CD4-positive, alpha-beta T cell treated with Interferon alpha-2 for 1 hour (primary cell): ENCODE measurements at regions not wholly inside any gene's neighbourhood (a gene's known extent, or its start where the extent isn't known, plus 50 kb on each side); places are given as distances from the start of the nearest gene placed in this dataset.

Source experiments
- DNase-seq, 2 donors: peaks; one replicate each; pipeline ENCODE4 v3.0.0-alpha.2; 2020 to 2022

GRCh38 chr10:111999915-112000302, 183.7 kb downstream of the GPAM start:
- no peak for DNase-seq

DNA sequence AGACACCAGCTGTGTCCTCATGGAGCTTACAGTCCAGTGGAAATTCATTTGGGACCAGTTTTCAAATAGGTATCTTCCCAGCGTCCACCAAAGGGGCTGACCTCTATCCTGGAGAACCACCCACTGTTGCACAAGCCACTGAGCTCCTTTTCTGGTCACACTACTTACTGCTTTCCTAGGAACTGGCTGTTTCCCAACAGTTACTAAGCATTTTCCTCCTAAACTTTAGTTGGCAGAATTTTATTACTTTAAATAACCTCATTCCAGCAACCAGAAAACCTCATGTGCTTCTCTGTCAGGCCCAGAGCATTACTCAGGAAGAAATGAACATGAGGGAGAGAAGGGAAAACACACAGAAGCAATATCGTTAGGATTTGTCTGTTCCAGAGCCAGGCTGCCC, 183.1 kb downstream of the GPAM start:
- no peak for DNase-seq

GRCh38 chr10:112002206-112002605, 181.4 kb downstream of the GPAM start:
- no peak for DNase-seq

DNA sequence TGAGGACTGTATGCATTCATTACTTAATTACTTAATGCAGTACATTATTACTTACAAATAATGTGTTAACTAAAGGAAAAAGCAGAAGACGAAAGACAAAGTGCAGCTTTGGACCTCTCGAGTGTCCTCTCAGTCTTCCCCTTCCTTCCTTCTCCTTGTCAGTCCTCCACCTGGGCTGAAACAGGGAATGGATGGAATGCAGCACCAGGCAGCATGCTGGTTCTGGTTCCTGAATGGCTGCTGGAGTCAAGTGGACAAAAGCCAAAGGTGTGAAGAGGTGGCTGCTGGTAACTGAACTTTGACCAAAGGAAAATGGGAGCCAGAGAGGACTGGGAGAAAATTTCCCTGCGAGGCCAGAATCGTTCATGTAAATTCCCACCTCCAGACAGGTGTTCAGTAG, 179.5 kb downstream of the GPAM start:
- DNase-seq = no peak

DNA sequence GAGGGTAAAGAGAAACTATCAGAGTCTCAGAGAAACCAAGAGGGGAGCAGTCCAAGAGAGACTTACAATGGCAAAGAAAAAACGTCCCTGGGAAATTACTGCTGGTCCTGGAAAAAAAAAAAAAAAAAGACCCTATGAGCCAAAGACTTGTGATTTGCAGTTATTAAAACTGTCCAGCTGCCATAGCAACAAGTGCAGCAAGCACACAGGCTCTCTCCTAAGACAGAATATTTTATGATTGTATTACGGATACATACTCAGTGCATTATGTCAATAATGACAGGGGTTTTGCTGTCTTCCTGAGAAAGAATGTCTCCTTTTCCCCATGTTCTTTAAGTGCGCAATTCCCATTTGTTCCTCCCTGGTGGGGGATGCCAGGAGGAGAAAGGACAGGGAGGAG, 178.5 kb downstream of the GPAM start:
- no peak for DNase-seq

DNA sequence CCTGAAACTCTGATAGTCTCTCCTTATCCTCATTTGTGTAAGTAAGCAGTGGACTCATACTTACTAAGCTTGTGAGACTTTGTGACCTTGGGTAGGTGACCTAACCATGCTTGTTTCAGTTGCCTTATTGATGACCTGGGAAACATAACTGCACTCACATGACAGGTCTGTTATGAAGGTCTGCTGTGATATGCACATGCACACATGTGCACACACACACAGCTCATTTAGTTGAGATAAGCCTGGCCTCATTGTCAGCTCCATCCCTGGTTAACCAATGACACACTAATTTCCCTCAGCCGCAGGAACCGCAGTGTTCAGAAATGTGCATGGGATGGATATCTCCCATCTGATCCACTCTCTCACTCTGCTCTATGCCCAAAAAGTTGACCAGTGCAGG, 177.2 kb downstream of the GPAM start:
- no peak for DNase-seq

DNA sequence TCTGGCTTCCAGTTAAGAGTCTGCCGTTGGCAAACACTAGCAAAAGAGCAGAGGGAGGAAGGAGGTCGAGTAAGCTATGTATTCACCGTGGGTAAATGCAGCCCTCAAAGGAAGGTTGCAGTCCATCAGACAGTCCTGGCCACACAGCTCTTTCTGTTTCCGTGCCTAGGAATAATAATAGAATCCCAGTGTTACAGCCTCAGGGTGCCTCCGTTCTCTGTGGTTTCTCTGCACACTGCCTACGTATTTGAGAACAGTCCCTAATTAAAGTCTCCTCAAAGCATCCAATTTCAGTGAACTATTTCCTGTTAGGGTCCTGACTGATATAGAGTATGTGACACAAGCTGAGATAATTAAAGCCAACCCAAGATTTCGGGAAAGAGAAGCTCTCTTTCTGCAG, 176.7 kb downstream of the GPAM start:
- no peak for DNase-seq

- DNase-seq = no peak
Measured at GRCh38 chr10:112022196-112022595, 161.4 kb downstream of the GPAM start.

DNA sequence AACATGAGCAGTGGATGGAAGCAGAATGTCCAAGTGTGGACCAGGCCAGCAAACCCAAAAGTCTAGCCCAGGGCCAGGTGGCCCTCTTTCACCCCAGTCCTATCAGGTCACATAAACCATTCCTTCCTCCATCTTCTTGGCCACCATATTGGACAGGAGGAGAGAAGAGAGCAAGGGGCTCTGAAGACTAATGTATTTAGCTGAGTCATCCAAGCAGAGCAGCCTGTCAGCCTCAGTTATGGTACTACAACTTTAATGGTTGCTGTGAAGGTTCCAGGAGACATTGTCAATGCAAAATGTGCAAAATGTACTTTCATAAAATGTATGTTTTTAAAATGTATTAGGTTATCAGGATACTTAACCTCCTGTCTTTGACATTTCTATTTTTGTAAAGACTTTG, 159.5 kb downstream of the GPAM start:
- DNase-seq = no peak

- DNase-seq = no peak
Measured at GRCh38 chr10:112025228-112025627, 158.3 kb downstream of the GPAM start.

- no peak for DNase-seq
Measured at GRCh38 chr10:112026438-112026837, 157.1 kb downstream of the GPAM start.

GRCh38 chr10:112027731-112028280, 155.8 kb downstream of the GPAM start:
- DNase-seq = no peak

DNA sequence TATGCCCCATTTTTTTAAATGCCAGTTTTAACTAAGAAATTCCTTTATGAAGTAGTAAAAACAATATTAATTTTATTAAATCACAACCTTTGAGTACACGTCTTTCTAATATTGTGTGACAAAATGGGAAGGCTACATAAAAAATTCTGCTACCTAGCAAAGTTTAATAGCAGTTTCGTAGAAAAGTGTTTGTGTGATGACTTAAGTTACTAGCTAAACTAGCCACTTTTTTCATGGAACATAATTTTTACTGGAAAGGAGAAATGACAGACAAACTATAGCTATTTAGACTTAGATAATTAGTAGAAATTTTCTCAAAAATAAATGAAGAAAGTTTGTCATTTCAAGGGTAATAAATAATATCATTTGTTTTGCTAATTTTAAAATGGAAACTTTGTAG, 153.1 kb downstream of the GPAM start:
- no peak for DNase-seq

DNA sequence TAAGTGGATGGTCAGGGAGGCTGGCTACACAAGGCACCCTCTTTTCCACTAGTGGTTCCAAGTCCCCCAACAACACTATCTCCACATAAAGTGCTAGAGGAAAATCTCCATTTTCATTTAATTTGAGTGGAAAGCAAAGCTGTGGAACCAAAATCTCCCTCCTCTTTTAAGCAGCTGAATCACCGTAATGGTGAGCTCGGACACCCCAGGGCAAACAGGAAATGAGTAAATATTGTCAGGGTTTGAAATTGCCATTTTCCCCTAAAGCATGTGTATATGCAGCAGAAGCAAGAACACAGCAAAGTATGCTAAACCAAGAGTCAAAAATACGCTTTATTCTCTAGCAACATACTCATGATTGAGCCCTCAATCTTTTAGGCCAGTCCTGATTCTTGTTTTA, 143.7 kb downstream of the GPAM start:
- no peak for DNase-seq

DNA sequence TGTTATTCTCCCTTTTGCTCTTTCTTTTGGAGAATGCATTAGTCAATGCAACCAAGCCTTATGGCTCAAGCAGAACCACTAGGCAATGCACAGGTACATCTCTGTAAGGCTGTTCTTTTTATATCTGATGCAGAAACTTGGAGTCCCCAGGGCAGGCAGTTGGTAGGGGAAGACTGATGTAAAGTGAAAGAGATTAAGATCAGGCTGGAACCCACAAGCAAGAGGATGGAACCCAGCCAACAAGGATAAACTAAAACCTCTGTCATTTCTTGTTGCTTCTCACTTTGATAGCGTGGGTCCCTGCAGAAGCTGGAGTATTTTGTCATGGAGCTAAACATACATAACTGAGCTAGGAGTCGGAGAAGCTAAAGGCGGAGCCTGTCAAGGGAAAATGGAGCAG, 142.9 kb downstream of the GPAM start:
- DNase-seq = no peak

GRCh38 chr10:112045938-112046337, 137.6 kb downstream of the GPAM start:
- no peak for DNase-seq

DNA sequence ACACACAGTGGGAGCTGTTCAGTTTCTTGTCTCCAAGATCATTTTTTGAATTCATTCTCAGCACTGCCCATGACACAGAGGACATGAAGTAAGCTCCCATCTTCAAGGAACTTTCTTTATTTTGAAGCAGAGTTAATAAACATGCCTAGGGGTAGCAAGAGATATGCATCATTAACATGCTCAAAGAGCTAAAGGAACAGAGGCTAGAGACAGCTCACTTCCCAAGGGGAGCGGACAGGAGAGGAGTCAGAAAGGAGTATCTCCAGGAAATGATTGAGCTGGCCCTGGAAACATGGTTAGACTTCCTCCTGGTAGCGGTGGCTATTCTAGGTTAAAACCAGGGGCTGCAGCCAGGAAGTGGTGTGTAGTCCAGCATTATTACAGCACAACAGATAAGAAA, 135.9 kb downstream of the GPAM start:
- no peak for DNase-seq

DNA sequence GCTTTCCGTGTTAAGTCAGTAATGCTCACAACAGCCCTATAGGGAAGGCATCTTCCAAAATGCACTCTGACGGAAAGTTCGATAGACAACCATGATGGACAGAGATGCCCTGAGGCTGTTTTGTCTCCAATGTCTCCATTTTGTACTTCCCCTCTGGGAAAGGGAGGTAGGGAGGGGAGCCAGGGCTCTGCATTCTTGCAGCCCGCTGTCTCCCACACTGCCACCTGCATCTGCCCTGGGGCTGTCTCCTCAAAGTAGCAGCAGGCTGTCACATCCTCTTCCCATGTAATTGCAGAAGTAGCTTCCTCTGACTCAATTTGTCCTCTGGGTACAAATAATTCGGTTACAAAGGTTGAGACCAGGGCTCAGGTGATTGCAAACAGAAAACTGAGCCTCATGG, 131.4 kb downstream of the GPAM start:
- no peak for DNase-seq

DNA sequence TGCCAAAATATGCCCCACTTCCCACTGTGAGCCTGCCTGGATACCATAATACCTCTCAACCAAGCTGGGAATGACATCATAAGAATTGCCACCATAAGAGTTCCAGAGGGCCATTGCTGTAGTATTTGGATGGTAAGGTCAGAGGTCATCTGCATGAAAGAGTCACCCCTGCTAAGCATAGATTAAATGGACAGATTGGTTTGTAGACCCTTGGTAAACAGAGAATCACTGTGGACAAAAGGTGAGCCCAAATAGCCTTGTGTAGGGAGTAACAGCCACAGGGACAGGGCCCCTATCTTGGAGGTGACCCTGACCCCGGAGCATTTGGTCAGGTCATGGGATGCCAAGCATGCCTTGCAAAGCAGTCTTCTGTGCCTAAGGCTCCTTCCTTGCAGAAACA, 129.7 kb downstream of the GPAM start:
- no peak for DNase-seq

GRCh38 chr10:112054516-112054915, 129.0 kb downstream of the GPAM start:
- DNase-seq = no peak

DNA sequence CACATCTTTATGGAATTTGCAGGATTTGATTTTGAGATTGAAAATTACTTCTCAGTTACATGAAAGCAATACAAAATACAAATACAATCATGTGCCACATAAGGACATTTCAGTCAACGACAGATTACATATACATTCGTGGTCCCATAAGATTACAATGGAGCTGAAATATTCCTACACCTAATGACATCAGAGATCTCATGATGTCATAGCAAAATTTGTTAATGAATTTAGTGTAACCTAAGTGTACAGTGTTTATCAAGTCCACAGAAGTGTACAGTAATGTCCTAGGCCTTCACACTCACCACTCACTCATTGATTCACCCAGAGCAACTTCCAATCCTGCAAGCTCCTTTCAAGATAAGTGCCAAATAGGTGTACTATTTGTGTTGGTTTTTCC, 126.5 kb downstream of the GPAM start:
- no peak for DNase-seq

- DNase-seq = no peak
Measured at GRCh38 chr10:112059220-112059619, 124.3 kb downstream of the GPAM start.

- no peak for DNase-seq
Measured at GRCh38 chr10:112071596-112072133, 111.9 kb downstream of the GPAM start.

DNA sequence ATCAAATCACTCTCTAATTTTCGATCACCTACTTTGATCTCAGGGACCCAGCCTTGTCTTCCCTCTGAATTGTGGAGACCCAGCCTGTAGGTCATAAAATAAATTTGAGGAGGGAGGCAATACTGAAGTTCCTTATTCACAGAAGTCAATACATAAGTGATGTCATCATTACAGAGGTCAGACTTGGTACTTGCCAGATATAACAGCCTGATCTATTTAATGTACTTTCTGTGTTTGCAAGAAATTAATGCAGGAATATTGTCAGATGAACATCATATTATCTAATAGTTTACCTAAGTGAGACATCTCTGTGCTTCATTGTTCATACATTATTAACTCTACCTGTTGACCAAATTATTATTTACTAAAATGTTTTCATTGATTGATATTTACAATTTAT, 105.6 kb downstream of the GPAM start:
- no peak for DNase-seq

GRCh38 chr10:112080231-112080630, 103.3 kb downstream of the GPAM start:
- DNase-seq = no peak

DNA sequence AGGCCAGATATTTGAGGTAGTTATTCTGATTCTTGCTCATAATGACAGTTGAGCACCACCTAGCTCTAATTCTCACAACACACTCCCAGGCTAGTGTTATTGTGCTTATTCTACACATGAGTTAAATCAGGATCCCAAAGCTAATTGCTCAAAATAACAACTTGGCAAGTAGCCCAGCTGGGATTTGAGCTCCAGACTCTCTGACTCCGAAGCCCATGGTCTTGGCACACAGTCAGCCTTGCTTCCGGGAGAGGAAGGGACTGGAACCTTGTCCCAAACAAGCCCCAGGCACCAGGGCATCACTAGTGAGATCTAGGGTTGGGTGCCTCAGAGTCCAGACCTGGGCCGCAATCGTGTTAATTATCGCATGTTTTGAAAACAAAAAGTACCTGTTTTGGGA, 101.4 kb downstream of the GPAM start:
- no peak for DNase-seq
